Chondrocyte (in vitro differentiated cells): ENCODE measurements at regions not wholly inside any gene's neighbourhood (a gene's known extent, or its start where the extent isn't known, plus 50 kb on each side); places are given as distances from the start of the nearest gene placed in this dataset.

ENCODE experiments used
- DNase-seq: peaks from one replicate; pipeline ENCODE4 v3.0.0; 2021; ENCODE audit warnings: mixed read lengths, low spot score
- H3K27ac Mint-ChIP-seq: one replicate; pipeline ENCODE4 v1.8.0; 2021; ENCODE audit warnings: mild to moderate bottlenecking, moderate library complexity, mixed read lengths; ENCODE audit not compliant: unreplicated experiment
- H3K27me3 Mint-ChIP-seq: 2 replicates; pipeline ENCODE4 v1.8.0; 2021; ENCODE audit warnings: low read depth, mixed read lengths
- H3K36me3 Mint-ChIP-seq: 2 replicates; pipeline ENCODE4 v1.8.0; 2021; ENCODE audit warnings: low read depth, mixed read lengths
- H3K4me1 Mint-ChIP-seq: 2 replicates; pipeline ENCODE4 v1.8.0; 2021; ENCODE audit warnings: low read depth, mild to moderate bottlenecking, mixed read lengths
- H3K4me3 Mint-ChIP-seq: one replicate; pipeline ENCODE4 v1.8.0; 2021; ENCODE audit warnings: mild to moderate bottlenecking, moderate library complexity, mixed read lengths; ENCODE audit not compliant: unreplicated experiment
- H3K9me3 Mint-ChIP-seq: 2 replicates; pipeline ENCODE4 v1.8.0; 2021; ENCODE audit warnings: low read depth, mixed read lengths
- CTCF ChIP-seq: fragments of 200-600 bp; sonication (generic); IDR thresholded peaks from 2 replicates; pipeline ENCODE4 v1.5.0; 2021; ENCODE audit warnings: antibody characterized with exemption, mild to moderate bottlenecking, moderate library complexity

- no peaks in the 10 kb centered on the region for H3K36me3 Mint-ChIP-seq
- no peak for DNase-seq
- H3K4me1 Mint-ChIP-seq: peaks cover 9% of the 10 kb centered on the region
- H3K9me3 Mint-ChIP-seq: no peaks in the 10 kb centered on the region
- H3K4me3 Mint-ChIP-seq: no peak overlapping the region
- TF ChIP-seq CTCF: no peak
- no peak overlapping the region for H3K27ac Mint-ChIP-seq
- H3K27me3 Mint-ChIP-seq: peaks cover 30% of the 10 kb centered on the region
Observed at GRCh38 chr15:85878828-85879225, 84.1 kb upstream of the KLHL25 start.

- H3K9me3 Mint-ChIP-seq: no peaks in the 10 kb centered on the region
- H3K36me3 Mint-ChIP-seq: no peaks in the 10 kb centered on the region
- peaks cover 11% of the 10 kb centered on the region for H3K4me1 Mint-ChIP-seq
- peaks cover 28% of the 10 kb centered on the region for H3K27me3 Mint-ChIP-seq
- no peak for TF ChIP-seq CTCF
- no peak for DNase-seq
- no peak overlapping the region for H3K27ac Mint-ChIP-seq
- H3K4me3 Mint-ChIP-seq: no peak overlapping the region
Observed at GRCh38 chr15:85879334-85880163, 84.8 kb upstream of the KLHL25 start.

GRCh38 chr15:85880501-85881190 lies 85.9 kb upstream of the KLHL25 start:
- Mint-ChIP-seq H3K36me3 (no peaks in the 10 kb centered on the region), H3K9me3 (no peaks in the 10 kb centered on the region)
- no peak for DNase-seq

GRCh38 chr15:85886309-85886811 lies 91.6 kb upstream of the KLHL25 start:
- H3K27ac Mint-ChIP-seq: no peak overlapping the region
- H3K27me3 Mint-ChIP-seq: peaks cover 40% of the 10 kb centered on the region
- H3K4me3 Mint-ChIP-seq: no peak overlapping the region
- H3K4me1 Mint-ChIP-seq: peaks cover 7% of the 10 kb centered on the region
- TF ChIP-seq CTCF: no peak
- no peaks in the 10 kb centered on the region for H3K9me3 Mint-ChIP-seq
- no peak for DNase-seq
- H3K36me3 Mint-ChIP-seq: no peaks in the 10 kb centered on the region

More at GRCh38 chr15:85880501-85881190, 85.9 kb upstream of the KLHL25 start:
- Mint-ChIP-seq H3K4me1 (peaks cover 11% of the 10 kb centered on the region), H3K27ac (no peak overlapping the region), H3K4me3 (no peak overlapping the region), H3K27me3 (peaks cover 28% of the 10 kb centered on the region)
- TF ChIP-seq CTCF: no peak

- DNase-seq: no peak
- Mint-ChIP-seq H3K4me1 (no peaks in the 10 kb centered on the region), H3K27ac (no peak overlapping the region), H3K4me3 (no peak overlapping the region), H3K9me3 (no peaks in the 10 kb centered on the region), H3K27me3 (peaks cover 53% of the 10 kb centered on the region), H3K36me3 (no peaks in the 10 kb centered on the region)
- TF ChIP-seq CTCF: no peak
Observed at GRCh38 chr15:85889956-85890619, 95.4 kb upstream of the KLHL25 start.
